ENCODE measurements at regions not wholly inside any gene's neighbourhood (a gene's known extent, or its start where the extent isn't known, plus 50 kb on each side); places are given as distances from the start of the nearest gene placed in this dataset.

GRCh38 chr1:103931891-103932290, 182.2 kb downstream of the AMY1C start:
- POLR2A ChIA-PET, result interaction anchor here (0.8 kb wide), 1 partner anchor 44 kb away, joined by 3 read pairs; no protein-coding TSS in a partner anchor
- Mint-ChIP-seq H3K4me3 (ENCODE audit: unreplicated experiment) (no peak overlapping the region), H3K27me3 (ENCODE audit: insufficient read depth, unreplicated experiment) (peaks cover 9% of the 10 kb centered on the region), H3K9me3 (ENCODE audit: unreplicated experiment) (no peaks in the 10 kb centered on the region), H3K36me3 (ENCODE audit: insufficient read depth, unreplicated experiment) (no peaks in the 10 kb centered on the region), H3K27ac (ENCODE audit: low read depth, unreplicated experiment) (no peak overlapping the region), H3K4me1 (ENCODE audit: insufficient read depth, unreplicated experiment) (no peaks in the 10 kb centered on the region)
- BruUV-seq (replicated peaks), result no TSS peak
- no peak for DNase-seq (ENCODE audit: unreplicated experiment)
- intact Hi-C loops (cut with micrococcal nuclease), result no loop called here
- TF ChIP-seq CTCF (IDR thresholded peaks at IDR 0.05; ENCODE audit: unreplicated experiment), result no peak
- CTCF ChIA-PET, result interaction anchor here (0.9 kb wide), 1 partner anchor 15 kb away, joined by 3 read pairs; no protein-coding TSS in a partner anchor

DNA sequence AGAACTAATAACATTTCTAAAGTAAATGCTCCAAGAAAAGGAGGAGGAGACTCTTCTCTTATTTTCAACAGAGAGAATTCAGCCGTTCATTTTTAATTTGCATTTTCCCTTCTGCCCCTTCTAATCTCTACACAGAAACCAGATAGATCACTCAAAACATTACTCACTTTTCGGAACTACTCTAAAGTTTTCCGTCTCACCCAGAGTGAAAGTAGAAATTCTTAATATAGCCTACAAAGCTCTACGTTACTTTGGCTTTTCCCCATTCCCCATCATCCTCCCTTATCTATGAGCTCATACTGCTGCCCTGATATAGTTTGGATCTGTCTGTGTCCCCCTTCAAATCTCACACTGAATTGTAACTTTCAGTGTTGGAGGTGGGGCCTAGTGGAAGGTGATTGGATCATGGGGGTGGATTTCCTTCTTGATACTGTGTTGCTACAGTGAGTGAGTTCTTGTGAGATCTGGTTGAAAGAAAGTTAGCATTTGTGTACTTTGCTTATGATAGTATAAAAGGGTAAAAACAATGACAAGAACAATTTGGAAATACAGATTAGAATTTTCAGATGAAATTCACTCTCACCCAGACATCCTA, 188.2 kb downstream of the AMY1C start:
- no peak for DNase-seq (ENCODE audit: unreplicated experiment)
- TF ChIP-seq CTCF (IDR thresholded peaks at IDR 0.05; ENCODE audit: unreplicated experiment), result no peak
- ChIA-PET POLR2A (interaction anchor here (1.0 kb wide), 1 partner anchor 12 kb away, joined by 3 read pairs; no protein-coding TSS in a partner anchor), CTCF (interaction anchor here (0.5 kb wide), 1 partner anchor 199 kb away, joined by 4 read pairs; no protein-coding TSS in a partner anchor)
- Mint-ChIP-seq H3K36me3 (ENCODE audit: insufficient read depth, unreplicated experiment) (no peaks in the 10 kb centered on the region), H3K27me3 (ENCODE audit: insufficient read depth, unreplicated experiment) (peaks cover 32% of the 10 kb centered on the region), H3K4me1 (ENCODE audit: insufficient read depth, unreplicated experiment) (no peaks in the 10 kb centered on the region), H3K4me3 (ENCODE audit: unreplicated experiment) (no peak overlapping the region), H3K27ac (ENCODE audit: low read depth, unreplicated experiment) (no peak overlapping the region), H3K9me3 (ENCODE audit: unreplicated experiment) (no peaks in the 10 kb centered on the region)
- intact Hi-C loops (cut with micrococcal nuclease), result no loop called here
- BruUV-seq (replicated peaks), result no TSS peak

GRCh38 chr1:103941086-103941485, 191.4 kb downstream of the AMY1C start:
- ChIA-PET CTCF (interaction anchor here (0.7 kb wide), 1 partner anchor 35 kb away, joined by 3 read pairs; no protein-coding TSS in a partner anchor), POLR2A (no interaction called here)
- no peaks in the 10 kb centered on the region for H3K4me1 Mint-ChIP-seq (ENCODE audit: insufficient read depth, unreplicated experiment)
- TF ChIP-seq CTCF (IDR thresholded peaks at IDR 0.05; ENCODE audit: unreplicated experiment), result no peak
- H3K27me3 Mint-ChIP-seq (ENCODE audit: insufficient read depth, unreplicated experiment), result peaks cover 24% of the 10 kb centered on the region
- H3K27ac Mint-ChIP-seq (ENCODE audit: low read depth, unreplicated experiment), result no peak overlapping the region
- BruUV-seq (replicated peaks), result no TSS peak
- H3K9me3 Mint-ChIP-seq (ENCODE audit: unreplicated experiment), result no peaks in the 10 kb centered on the region
- no peak for DNase-seq (ENCODE audit: unreplicated experiment)
- no peaks in the 10 kb centered on the region for H3K36me3 Mint-ChIP-seq (ENCODE audit: insufficient read depth, unreplicated experiment)
- no peak overlapping the region for H3K4me3 Mint-ChIP-seq (ENCODE audit: unreplicated experiment)
- intact Hi-C loops (cut with micrococcal nuclease), result no loop called here

DNA sequence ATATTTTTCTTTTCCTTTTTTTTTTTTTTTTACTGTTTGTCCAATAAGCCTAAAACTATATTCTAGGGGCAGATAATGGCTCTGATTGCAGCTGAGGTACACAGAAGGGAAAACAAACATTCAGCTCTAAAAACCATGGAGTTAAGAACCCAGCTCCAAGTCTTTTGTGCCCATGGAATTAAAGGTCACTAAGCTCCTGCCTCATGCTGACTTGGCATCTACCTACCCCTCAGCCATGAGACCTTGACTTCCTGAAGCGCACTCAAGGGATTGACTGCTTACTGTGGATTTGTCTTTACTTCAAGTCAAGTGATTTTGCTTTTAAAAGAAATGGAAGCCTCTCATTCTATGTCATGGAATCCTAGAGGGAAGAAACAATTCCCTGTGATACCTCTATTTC, 192.3 kb downstream of the AMY1C start:
- intact Hi-C loops (cut with micrococcal nuclease), result no loop called here
- Mint-ChIP-seq H3K4me3 (ENCODE audit: unreplicated experiment) (no peak overlapping the region), H3K36me3 (ENCODE audit: insufficient read depth, unreplicated experiment) (no peaks in the 10 kb centered on the region), H3K9me3 (ENCODE audit: unreplicated experiment) (no peaks in the 10 kb centered on the region), H3K27ac (ENCODE audit: low read depth, unreplicated experiment) (no peak overlapping the region), H3K27me3 (ENCODE audit: insufficient read depth, unreplicated experiment) (peaks cover 24% of the 10 kb centered on the region), H3K4me1 (ENCODE audit: insufficient read depth, unreplicated experiment) (no peaks in the 10 kb centered on the region)
- ChIA-PET POLR2A (no interaction called here), CTCF (no interaction called here)
- TF ChIP-seq CTCF (IDR thresholded peaks at IDR 0.05; ENCODE audit: unreplicated experiment), result no peak
- no peak for DNase-seq (ENCODE audit: unreplicated experiment)
- BruUV-seq (replicated peaks), result no TSS peak

All from MCF 10A (cell line).